HUES48 (cell line): ENCODE measurements at regions not wholly inside any gene's neighbourhood (a gene's known extent, or its start where the extent isn't known, plus 50 kb on each side); places are given as distances from the start of the nearest gene placed in this dataset.

ENCODE experiments used
- H3K27ac ChIP-seq: one replicate; pipeline ENCODE4 v1.7.0; 2013; ENCODE audit warnings: low read depth, low read length, inconsistent platforms
- H3K27me3 ChIP-seq: 2 replicates; pipeline ENCODE4 v1.6.1; 2013; ENCODE audit warnings: mild to moderate bottlenecking, low read length; ENCODE audit not compliant: control insufficient read depth, insufficient read depth
- H3K36me3 ChIP-seq: 2 replicates; pipeline ENCODE4 v1.6.1; 2013; ENCODE audit warnings: low read length; ENCODE audit not compliant: control insufficient read depth, insufficient read depth
- H3K4me1 ChIP-seq: 2 replicates; pipeline ENCODE4 v1.6.1; 2013; ENCODE audit warnings: mild to moderate bottlenecking, low read length; ENCODE audit not compliant: control insufficient read depth, insufficient read depth
- H3K4me3 ChIP-seq: 2 replicates; pipeline ENCODE4 v1.5.1; 2013; ENCODE audit warnings: mild to moderate bottlenecking, low read depth, low read length
- H3K9ac ChIP-seq: 2 replicates; pipeline ENCODE4 v1.6.1; 2013; ENCODE audit warnings: mild to moderate bottlenecking, low read depth, low read length, moderate library complexity
- H3K9me3 ChIP-seq: 2 replicates; pipeline ENCODE4 v1.6.1; 2013; ENCODE audit warnings: low read length; ENCODE audit not compliant: control insufficient read depth, insufficient read depth

DNA sequence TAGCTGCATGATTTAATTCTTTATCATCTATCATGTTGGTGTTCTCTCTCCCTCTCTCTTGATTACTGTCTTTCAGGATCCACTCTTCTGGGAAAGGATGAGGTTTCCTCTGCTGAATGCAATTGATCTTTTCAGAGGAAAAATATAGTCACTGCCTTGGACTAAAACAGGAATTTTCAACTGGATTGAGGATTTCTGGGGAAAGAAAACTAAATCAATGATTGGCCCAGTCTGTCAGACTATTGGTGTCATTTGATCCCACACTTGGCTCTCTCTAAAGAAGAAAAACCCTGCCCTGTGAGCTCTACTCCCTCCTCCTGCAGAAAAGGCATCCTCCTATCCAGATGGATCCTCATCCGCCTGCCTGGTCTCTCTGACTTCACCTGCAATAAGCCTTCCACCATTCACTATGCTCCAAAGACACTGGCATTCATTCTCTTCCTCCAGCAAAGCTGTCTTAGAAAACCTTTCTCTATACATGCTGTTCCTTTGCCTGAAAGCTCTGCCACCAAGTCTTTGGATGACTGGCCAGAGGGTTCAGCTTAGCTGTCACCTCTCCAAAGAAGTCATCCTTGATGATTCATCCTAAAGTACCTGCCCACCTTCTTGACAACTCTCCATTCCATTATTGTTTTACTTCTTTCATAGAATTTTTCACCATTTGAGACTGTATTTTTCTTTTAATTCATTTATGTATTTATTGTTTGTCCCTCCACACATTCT is 127.7 kb upstream of the CAND1 start:
- Histone ChIP-seq H3K9ac (no peak overlapping the region), H3K9me3 (no peaks in the 10 kb centered on the region), H3K36me3 (no peaks in the 10 kb centered on the region), H3K4me3 (no peak overlapping the region), H3K4me1 (no peaks in the 10 kb centered on the region), H3K27me3 (no peaks in the 10 kb centered on the region), H3K27ac (no peak overlapping the region)

DNA sequence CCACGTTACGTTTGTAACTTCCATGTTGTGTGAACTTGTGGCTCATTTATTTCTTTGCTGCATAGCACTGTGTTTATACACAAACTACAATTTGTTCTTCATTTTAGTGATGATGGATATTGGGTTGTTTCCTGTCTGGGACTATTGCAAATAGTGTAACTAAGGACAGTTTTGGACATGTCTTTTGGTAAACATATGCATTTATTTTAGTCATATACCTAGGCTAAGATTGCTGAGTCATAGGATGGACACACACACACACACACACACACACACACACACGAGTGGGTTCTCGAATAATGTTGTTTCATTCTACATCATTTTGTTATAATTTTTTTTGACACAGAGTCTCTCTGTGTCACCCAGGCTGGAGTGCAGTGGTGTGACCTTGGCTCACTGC is 123.5 kb upstream of the CAND1 start:
- H3K9ac ChIP-seq, result no peak overlapping the region
- H3K27me3 ChIP-seq, result no peaks in the 10 kb centered on the region
- no peak overlapping the region for H3K27ac ChIP-seq
- H3K9me3 ChIP-seq, result no peaks in the 10 kb centered on the region
- no peaks in the 10 kb centered on the region for H3K4me1 ChIP-seq
- H3K36me3 ChIP-seq, result no peaks in the 10 kb centered on the region
- H3K4me3 ChIP-seq, result no peak overlapping the region

DNA sequence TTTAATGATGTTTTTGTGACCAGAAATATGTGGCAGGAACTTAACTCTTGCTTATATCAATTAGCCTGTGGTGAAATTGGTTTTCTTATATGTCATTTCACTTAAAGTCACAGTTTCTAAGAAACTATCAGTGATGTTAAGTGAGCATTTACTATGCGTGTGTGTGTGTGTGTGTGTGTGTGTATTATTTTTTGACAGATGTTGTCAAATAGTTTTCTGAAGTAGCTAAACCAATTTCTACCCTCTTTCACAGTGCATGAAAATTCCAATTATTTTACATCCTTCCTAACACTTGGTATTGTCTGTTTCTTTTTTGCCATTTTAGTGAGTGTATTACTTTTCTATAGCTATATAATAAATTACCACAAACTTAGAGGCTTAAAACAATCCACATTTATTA is 122.1 kb upstream of the CAND1 start:
- H3K9me3 ChIP-seq, result no peaks in the 10 kb centered on the region
- no peak overlapping the region for H3K27ac ChIP-seq
- H3K36me3 ChIP-seq, result no peaks in the 10 kb centered on the region
- H3K9ac ChIP-seq, result no peak overlapping the region
- H3K27me3 ChIP-seq, result no peaks in the 10 kb centered on the region
- no peaks in the 10 kb centered on the region for H3K4me1 ChIP-seq
- no peak overlapping the region for H3K4me3 ChIP-seq

DNA sequence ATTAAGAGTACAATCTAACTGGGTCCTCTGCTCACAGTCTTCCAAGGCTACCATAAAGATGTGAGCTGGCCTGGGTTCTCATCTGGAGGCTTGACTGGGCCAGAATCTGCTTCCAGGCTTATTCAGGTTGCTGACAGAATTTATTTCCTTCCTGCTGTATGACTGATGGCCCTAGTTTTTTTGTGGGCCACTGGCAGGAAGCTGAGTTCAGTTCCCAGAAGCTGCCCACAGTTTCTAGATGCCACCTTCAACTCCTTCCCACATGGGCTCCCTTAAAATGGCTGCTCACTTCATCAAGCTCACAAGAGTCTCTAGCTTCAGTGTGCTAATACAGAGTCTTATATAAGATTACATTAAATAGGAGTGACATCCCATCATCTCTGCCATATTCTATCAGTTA is 121.7 kb upstream of the CAND1 start:
- Histone ChIP-seq H3K4me3 (no peak overlapping the region), H3K9ac (no peak overlapping the region), H3K4me1 (no peaks in the 10 kb centered on the region), H3K36me3 (no peaks in the 10 kb centered on the region), H3K27me3 (no peaks in the 10 kb centered on the region), H3K9me3 (no peaks in the 10 kb centered on the region), H3K27ac (no peak overlapping the region)

DNA sequence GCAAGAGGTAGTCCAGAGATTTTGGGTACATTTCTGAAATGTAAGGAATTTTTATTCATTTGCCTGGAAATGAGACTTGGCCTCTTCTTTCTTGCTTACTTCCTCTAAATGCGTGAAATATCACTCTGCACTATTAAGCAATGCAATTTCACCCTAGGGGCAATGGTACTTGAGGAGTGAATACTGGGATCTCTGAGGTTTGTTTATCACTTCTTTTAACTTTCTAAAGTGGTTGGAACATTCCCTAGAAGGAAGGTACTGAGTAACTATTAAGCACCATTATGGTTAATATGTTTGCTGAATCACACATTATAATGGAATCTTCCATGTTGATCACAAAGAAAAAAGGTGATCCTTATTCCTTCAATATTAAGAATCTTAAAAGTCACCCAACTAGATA is 120.9 kb upstream of the CAND1 start:
- no peak overlapping the region for H3K9ac ChIP-seq
- H3K9me3 ChIP-seq, result no peaks in the 10 kb centered on the region
- H3K4me1 ChIP-seq, result no peaks in the 10 kb centered on the region
- no peaks in the 10 kb centered on the region for H3K27me3 ChIP-seq
- no peak overlapping the region for H3K27ac ChIP-seq
- H3K36me3 ChIP-seq, result no peaks in the 10 kb centered on the region
- H3K4me3 ChIP-seq, result no peak overlapping the region

DNA sequence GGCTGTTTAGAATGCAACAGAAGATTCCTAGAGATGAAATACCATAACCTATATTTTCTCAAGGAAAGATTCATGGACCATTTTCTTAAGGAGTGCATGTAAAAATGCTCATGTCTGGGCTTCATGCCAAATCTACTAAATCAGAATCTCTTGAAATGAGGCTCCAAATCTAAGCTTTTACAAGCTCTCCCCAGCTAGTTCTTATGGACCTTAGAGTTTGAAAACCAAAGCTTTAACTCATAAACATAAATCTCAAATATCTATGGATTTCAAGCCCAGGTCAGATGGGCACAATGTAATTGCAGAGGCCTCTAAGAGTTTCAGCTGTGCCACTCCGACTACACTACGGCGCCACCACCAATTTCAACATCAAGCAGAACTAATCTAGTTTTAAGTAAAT is 117.3 kb upstream of the CAND1 start:
- Histone ChIP-seq H3K4me1 (no peaks in the 10 kb centered on the region), H3K9ac (no peak overlapping the region), H3K27me3 (no peaks in the 10 kb centered on the region), H3K27ac (no peak overlapping the region), H3K4me3 (no peak overlapping the region), H3K36me3 (no peaks in the 10 kb centered on the region), H3K9me3 (no peaks in the 10 kb centered on the region)

DNA sequence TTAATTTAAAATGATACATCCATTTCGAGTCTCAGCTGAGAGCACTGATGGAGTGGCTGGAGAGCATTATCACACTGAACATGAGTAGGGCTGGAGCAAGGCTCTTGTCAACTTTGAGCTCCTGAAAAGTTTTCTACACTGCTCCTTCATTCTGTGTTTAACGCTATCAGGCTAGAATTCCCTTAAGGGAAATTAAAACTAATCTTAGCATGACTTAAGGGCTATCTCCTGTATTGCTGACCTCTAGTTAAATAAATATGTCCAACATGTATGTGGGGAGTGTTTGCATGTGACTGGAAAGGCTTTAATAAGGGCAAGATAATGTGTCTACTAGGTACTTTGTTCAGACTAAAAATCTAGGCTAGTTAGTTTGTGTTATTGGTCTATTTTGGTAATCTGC is 116.7 kb upstream of the CAND1 start:
- Histone ChIP-seq H3K27me3 (no peaks in the 10 kb centered on the region), H3K4me3 (no peak overlapping the region), H3K9me3 (no peaks in the 10 kb centered on the region), H3K36me3 (no peaks in the 10 kb centered on the region), H3K4me1 (no peaks in the 10 kb centered on the region), H3K9ac (no peak overlapping the region), H3K27ac (no peak overlapping the region)

DNA sequence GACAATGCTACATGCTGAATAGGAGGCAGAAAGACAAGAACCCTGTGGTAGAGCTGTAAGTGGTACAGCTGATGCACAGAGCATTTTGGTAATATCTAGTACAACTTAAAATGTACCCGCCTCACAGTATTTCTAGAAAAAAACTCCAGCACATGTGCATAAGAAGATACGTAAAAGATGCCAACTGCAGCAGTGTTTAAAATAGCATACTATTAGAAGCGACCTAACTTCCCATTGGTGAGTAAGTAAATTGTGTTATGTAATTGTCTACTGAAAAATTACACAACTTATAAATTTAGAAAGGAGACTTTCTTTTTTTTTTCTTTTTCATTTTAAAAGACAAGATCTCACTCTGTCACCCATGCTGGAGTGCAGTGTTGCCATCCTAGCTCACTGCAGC is 114.3 kb upstream of the CAND1 start:
- no peaks in the 10 kb centered on the region for H3K4me1 ChIP-seq

DNA sequence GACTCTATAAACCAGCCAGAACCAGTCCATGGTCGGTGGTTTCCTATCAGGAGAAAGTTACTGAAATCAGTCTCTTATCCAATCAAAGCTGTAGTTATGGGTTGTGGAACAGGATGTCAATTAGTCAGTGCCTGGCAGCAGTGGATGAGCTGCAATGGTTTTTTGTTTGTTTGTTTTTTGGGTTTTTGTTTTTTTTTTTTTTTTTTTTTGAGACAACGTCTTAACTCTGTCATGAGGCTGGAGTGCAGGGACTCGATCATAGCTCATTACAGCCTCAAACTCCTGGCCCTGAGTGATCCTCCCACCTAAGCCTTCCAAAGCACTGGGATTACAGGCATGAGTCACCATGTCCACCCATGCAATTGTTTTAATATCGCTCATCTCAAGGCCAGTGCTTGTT is 113.3 kb upstream of the CAND1 start:
- H3K9me3 ChIP-seq, result no peaks in the 10 kb centered on the region
- no peaks in the 10 kb centered on the region for H3K36me3 ChIP-seq
- H3K4me3 ChIP-seq, result no peak overlapping the region
- no peaks in the 10 kb centered on the region for H3K27me3 ChIP-seq
- no peak overlapping the region for H3K9ac ChIP-seq
- H3K27ac ChIP-seq, result no peak overlapping the region
- no peaks in the 10 kb centered on the region for H3K4me1 ChIP-seq

More for the DNA sequence above, 114.3 kb upstream of the CAND1 start:
- no peaks in the 10 kb centered on the region for H3K9me3 ChIP-seq
- no peak overlapping the region for H3K27ac ChIP-seq
- H3K36me3 ChIP-seq, result no peaks in the 10 kb centered on the region
- H3K4me3 ChIP-seq, result no peak overlapping the region
- H3K27me3 ChIP-seq, result no peaks in the 10 kb centered on the region
- no peak overlapping the region for H3K9ac ChIP-seq

DNA sequence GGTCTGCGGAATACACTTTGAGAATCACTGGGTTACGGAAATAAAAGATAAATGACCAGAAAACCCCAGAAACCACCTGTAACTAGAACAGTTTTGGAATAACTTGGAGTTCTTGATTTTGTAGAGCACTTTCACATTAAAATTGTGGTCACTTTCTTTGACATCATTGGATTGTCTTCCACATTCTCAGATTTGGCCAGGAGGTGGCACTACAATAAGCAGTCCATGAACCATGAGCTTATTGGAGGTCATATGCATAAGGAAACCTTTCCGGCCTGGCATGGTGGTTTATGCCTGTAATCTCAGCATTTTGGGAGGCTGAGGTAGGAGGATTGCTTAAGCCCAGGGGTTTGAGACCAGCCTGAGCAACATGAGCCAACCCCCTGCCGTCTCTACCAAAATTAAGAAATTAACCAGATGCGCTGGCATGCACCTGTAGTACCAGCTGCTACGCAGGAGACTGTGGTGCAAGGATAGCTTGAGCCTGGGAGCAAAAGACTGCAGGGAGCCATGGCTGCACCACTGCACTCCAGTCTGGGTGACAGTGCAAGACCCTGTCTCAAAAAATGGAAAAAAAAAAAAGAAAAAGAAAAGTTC is 107.7 kb upstream of the CAND1 start:
- no peaks in the 10 kb centered on the region for H3K4me1 ChIP-seq
- H3K9ac ChIP-seq, result no peak overlapping the region
- no peaks in the 10 kb centered on the region for H3K36me3 ChIP-seq
- no peaks in the 10 kb centered on the region for H3K27me3 ChIP-seq
- H3K4me3 ChIP-seq, result no peak overlapping the region
- no peak overlapping the region for H3K27ac ChIP-seq
- no peaks in the 10 kb centered on the region for H3K9me3 ChIP-seq

DNA sequence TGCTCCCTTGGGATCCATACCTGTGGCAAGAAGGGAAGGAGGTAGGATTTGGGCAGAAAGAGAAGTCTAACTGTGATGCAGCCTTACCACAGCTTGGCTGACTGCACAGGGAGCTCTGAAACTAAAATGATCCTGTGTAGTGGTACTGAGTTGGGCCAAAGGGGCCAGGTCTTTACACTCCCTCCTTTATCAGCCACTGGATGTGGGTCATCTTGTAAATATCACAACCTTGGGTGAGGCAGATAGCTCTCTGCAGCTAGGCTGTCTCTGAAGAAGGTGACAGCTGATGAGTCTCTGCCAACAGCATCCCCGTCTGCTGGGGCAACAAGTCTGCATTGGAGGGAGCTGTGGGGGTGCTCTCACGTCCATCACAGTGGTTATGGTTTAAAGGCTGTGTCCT is 95.9 kb upstream of the CAND1 start:
- no peak overlapping the region for H3K27ac ChIP-seq
- H3K9ac ChIP-seq, result no peak overlapping the region
- no peaks in the 10 kb centered on the region for H3K27me3 ChIP-seq
- no peaks in the 10 kb centered on the region for H3K9me3 ChIP-seq
- H3K4me1 ChIP-seq, result no peaks in the 10 kb centered on the region
- H3K4me3 ChIP-seq, result no peak overlapping the region
- H3K36me3 ChIP-seq, result no peaks in the 10 kb centered on the region
